ENCODE measurements at regions not wholly inside any gene's neighbourhood (a gene's known extent, or its start where the extent isn't known, plus 50 kb on each side); places are given as distances from the start of the nearest gene placed in this dataset.

DNA sequence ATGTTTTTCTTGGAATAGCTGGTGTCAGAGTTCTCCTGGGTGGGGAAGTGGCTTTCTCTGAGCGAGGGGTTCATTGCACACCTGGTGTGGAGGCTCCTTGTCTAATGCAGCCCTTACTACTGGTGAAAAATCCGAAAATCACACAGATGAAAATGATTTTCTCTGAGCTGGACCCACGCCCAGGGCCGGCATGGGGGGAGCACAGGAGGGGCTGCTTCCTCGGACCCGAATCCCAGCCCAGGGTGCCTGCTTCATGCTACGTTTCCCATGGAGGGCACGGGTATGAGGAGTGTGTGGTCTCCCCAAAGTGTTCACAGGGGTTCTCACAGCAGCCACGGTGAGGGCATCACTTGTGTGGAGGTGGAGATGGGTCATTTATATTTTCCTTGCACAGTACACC lies 288.0 kb upstream of the HDAC4 start:
- Mint-ChIP-seq H3K27ac (no peak overlapping the region), H3K4me1 (ENCODE audit: low read depth) (no peaks in the 10 kb centered on the region), H3K4me3 (ENCODE audit: low read depth) (no peak overlapping the region), H3K27me3 (ENCODE audit: low read depth) (peaks cover 4% of the 10 kb centered on the region), H3K36me3 (ENCODE audit: low read depth) (no peaks in the 10 kb centered on the region), H3K9me3 (no peaks in the 10 kb centered on the region)
- DNase-seq (ENCODE audit: low spot score): no peak
- intact Hi-C loops (cut with micrococcal nuclease): no loop called here

DNA sequence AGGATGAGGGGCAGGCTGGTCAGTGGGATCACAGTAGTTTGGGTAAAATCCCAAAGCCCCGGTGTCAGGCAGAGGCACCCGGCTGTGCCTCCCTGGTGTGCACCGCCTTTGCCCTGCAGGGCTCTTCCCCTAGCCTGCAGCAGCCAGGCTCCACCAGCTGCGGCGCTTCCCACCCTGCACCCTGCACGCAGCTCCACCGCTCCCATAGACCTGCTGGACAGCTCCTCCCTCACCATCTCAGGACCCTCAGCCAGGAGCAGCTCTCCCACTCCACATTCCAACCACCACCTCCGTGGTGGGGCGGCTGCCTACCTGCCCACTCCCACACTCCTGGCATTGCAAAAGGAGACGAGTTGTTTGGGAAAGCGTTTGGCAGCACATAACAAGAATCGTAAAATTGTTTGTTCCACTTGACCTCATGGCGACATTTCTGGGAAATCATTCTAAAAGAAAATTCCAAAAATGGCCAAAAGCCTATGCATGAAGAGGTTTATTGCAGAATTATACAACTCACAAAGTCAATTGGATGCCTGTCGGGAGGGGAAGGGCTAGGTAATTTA lies 287.4 kb upstream of the HDAC4 start:
- intact Hi-C loops (cut with micrococcal nuclease): no loop called here
- H3K27me3 Mint-ChIP-seq (ENCODE audit: low read depth): peaks cover 6% of the 10 kb centered on the region
- H3K4me1 Mint-ChIP-seq (ENCODE audit: low read depth): no peaks in the 10 kb centered on the region
- H3K9me3 Mint-ChIP-seq: no peaks in the 10 kb centered on the region
- DNase-seq (ENCODE audit: low spot score): no peak
- no peaks in the 10 kb centered on the region for H3K36me3 Mint-ChIP-seq (ENCODE audit: low read depth)
- no peak overlapping the region for H3K4me3 Mint-ChIP-seq (ENCODE audit: low read depth)
- H3K27ac Mint-ChIP-seq: no peak overlapping the region

DNA sequence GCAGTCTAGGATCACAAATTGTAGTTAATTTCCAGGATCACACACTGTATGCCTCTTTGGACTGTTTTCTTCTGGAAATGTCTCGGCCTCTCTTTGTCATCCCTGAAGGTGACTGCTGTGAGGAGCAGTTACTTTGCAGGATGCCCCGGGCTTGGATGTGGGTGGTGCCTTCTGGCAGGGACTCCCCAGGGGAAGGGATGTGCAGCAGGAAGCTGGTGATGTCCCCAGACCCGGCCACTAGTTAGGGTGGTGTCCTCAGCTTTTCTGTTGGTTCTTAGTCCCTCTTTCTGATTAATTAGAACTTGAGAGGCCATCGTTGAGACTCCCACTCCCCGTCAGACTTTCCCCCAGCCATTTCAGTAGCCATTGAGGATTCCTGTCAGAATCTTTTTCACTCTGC lies 286.6 kb upstream of the HDAC4 start:
- no peak overlapping the region for H3K27ac Mint-ChIP-seq
- peaks cover 10% of the 10 kb centered on the region for H3K27me3 Mint-ChIP-seq (ENCODE audit: low read depth)
- H3K36me3 Mint-ChIP-seq (ENCODE audit: low read depth): no peaks in the 10 kb centered on the region
- H3K9me3 Mint-ChIP-seq: no peaks in the 10 kb centered on the region
- H3K4me1 Mint-ChIP-seq (ENCODE audit: low read depth): no peaks in the 10 kb centered on the region
- intact Hi-C loops (cut with micrococcal nuclease): no loop called here
- DNase-seq (ENCODE audit: low spot score): no peak
- H3K4me3 Mint-ChIP-seq (ENCODE audit: low read depth): no peak overlapping the region

DNA sequence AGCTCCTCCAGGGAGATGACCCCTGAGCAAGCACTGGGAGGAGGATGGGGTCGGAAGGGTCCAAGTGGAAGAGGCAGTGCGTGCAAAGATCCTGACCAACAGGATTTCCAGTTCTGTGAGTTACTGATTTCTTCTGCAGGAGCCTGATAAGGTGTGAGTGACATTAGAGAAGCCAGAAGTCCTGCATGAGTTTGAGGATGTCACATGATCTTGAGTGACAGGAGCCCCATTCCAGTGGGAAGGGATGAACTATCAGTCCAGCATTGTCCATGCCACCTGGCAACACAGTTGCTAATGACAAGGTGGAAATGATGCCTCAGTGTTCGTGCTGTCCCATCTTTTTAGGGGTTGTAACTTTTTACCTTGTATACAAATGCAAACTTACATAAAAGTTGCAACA lies 285.1 kb upstream of the HDAC4 start:
- H3K9me3 Mint-ChIP-seq: no peaks in the 10 kb centered on the region

DNA sequence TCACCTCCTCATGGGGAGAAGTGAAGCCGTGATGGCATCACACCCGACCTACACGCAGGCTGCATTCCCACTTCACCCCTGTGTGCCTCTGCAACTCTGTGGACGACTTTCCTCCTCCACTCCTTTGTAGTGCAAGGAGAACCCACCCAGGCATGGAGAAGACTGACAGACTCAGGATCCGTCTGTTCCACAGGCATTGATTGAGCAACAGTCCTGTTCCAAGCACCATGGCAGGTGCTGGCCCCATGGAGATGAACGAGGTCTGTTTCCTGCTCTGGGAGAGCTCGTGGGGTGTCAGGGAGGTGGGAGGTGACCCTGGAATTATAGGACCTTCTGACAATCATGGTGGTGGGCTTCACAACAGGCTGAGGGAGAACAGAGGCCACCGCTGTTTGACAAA lies 284.7 kb upstream of the HDAC4 start:
- peaks cover 23% of the 10 kb centered on the region for H3K27me3 Mint-ChIP-seq (ENCODE audit: low read depth)
- no peaks in the 10 kb centered on the region for H3K4me1 Mint-ChIP-seq (ENCODE audit: low read depth)
- H3K9me3 Mint-ChIP-seq: no peaks in the 10 kb centered on the region
- DNase-seq (ENCODE audit: low spot score): no peak
- intact Hi-C loops (cut with micrococcal nuclease): no loop called here
- H3K27ac Mint-ChIP-seq: no peak overlapping the region
- no peaks in the 10 kb centered on the region for H3K36me3 Mint-ChIP-seq (ENCODE audit: low read depth)
- H3K4me3 Mint-ChIP-seq (ENCODE audit: low read depth): no peak overlapping the region

More for the DNA sequence above, 285.1 kb upstream of the HDAC4 start:
- Mint-ChIP-seq H3K27me3 (ENCODE audit: low read depth) (peaks cover 20% of the 10 kb centered on the region), H3K36me3 (ENCODE audit: low read depth) (no peaks in the 10 kb centered on the region), H3K4me1 (ENCODE audit: low read depth) (no peaks in the 10 kb centered on the region), H3K4me3 (ENCODE audit: low read depth) (no peak overlapping the region), H3K27ac (no peak overlapping the region)
- DNase-seq (ENCODE audit: low spot score): no peak
- intact Hi-C loops (cut with micrococcal nuclease): no loop called here

DNA sequence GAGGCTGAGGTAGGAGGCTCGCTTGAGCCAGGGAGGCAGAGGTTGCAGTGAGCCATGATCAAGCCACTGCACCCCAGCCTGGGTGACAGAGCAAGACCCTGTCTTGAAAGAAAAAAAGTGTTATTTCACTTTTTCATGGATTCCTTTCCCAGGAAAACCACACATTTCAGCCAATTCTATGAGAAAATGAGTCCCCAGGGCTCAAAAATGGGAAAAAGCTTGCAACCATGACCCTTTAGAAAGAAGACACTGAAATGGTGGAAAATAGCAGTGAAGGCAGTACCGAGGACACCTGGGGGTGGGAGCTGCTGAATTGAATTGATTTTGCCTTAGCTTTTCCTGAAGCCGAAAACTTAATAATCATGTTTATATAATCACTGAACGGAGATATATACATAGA lies 284.2 kb upstream of the HDAC4 start:
- H3K36me3 Mint-ChIP-seq (ENCODE audit: low read depth): no peaks in the 10 kb centered on the region
- no peak for DNase-seq (ENCODE audit: low spot score)
- intact Hi-C loops (cut with micrococcal nuclease): no loop called here
- no peaks in the 10 kb centered on the region for H3K9me3 Mint-ChIP-seq
- H3K4me3 Mint-ChIP-seq (ENCODE audit: low read depth): no peak overlapping the region
- H3K4me1 Mint-ChIP-seq (ENCODE audit: low read depth): no peaks in the 10 kb centered on the region
- no peak overlapping the region for H3K27ac Mint-ChIP-seq
- peaks cover 24% of the 10 kb centered on the region for H3K27me3 Mint-ChIP-seq (ENCODE audit: low read depth)

DNA sequence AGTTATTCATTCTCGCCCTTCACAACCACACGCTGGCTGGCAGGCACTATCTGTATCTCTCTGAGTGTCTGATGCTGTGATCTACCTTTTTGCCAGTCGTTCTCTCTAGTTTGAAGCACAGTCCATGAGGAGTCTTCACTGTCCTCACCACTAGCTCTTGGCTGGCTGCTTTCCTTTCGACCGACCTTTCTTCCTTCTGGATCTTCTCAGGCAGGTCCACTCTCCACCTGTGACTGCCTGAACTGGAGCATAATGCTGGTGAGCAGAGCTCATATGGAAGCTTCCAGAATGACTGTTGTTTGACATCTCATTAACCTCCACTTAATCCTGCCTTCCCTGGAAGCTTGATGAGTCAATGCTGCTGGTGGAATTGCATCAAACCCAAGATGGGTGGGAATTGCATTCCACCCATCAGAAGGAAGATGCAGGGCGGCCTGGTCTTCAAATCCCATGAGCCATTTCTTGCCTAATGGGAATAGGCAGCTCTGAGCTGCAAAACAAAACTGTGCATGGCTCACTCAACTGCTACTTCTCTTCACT lies 283.5 kb upstream of the HDAC4 start:
- intact Hi-C loops (cut with micrococcal nuclease): no loop called here
- no peak for DNase-seq (ENCODE audit: low spot score)
- no peaks in the 10 kb centered on the region for H3K9me3 Mint-ChIP-seq
- H3K27me3 Mint-ChIP-seq (ENCODE audit: low read depth): peaks cover 26% of the 10 kb centered on the region
- H3K27ac Mint-ChIP-seq: no peak overlapping the region
- H3K36me3 Mint-ChIP-seq (ENCODE audit: low read depth): no peaks in the 10 kb centered on the region
- H3K4me3 Mint-ChIP-seq (ENCODE audit: low read depth): no peak overlapping the region
- no peaks in the 10 kb centered on the region for H3K4me1 Mint-ChIP-seq (ENCODE audit: low read depth)

DNA sequence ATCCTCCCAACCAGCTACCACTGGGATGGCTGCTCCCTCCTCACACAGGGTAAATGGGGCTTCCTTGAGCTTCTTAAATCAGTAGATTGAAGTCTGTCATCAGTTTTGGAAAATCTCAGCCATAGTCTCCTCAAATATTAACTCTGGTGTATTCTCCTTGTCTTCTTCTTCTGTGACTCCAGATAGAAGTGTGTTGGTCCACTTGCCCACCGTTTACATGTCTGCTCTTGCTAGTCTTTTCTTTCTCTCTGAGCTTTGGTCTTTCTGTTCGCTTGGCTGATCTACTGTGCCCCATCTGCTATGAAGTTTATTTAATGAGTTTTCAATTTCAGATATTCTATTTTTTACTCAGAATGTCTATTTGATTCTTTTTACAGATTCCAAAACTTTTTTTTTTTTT lies 281.7 kb upstream of the HDAC4 start:
- Mint-ChIP-seq H3K4me3 (ENCODE audit: low read depth) (no peak overlapping the region), H3K27me3 (ENCODE audit: low read depth) (peaks cover 26% of the 10 kb centered on the region), H3K27ac (no peak overlapping the region), H3K9me3 (no peaks in the 10 kb centered on the region), H3K4me1 (ENCODE audit: low read depth) (no peaks in the 10 kb centered on the region), H3K36me3 (ENCODE audit: low read depth) (no peaks in the 10 kb centered on the region)
- intact Hi-C loops (cut with micrococcal nuclease): no loop called here
- DNase-seq (ENCODE audit: low spot score): no peak

DNA sequence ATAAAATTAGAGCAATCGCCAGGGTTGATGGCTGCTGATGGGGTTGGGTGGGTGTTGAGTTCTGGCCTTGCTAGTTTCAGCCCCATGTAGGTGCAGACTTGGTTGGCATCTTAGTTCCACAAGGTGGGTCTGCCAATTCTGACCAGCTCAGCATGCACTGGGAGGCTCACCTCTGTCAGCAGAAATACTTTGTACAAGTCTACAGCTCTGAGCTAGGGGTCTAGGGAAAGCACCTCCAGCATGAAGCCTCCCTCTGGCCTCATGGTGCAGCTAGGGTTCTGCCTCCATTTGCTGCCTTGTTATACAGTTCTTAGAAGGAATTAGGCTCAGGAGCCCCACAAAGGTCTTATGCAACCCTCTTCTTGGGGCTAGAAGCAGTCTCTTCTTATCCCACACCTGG lies 278.9 kb upstream of the HDAC4 start:
- H3K27ac Mint-ChIP-seq: no peak overlapping the region

DNA sequence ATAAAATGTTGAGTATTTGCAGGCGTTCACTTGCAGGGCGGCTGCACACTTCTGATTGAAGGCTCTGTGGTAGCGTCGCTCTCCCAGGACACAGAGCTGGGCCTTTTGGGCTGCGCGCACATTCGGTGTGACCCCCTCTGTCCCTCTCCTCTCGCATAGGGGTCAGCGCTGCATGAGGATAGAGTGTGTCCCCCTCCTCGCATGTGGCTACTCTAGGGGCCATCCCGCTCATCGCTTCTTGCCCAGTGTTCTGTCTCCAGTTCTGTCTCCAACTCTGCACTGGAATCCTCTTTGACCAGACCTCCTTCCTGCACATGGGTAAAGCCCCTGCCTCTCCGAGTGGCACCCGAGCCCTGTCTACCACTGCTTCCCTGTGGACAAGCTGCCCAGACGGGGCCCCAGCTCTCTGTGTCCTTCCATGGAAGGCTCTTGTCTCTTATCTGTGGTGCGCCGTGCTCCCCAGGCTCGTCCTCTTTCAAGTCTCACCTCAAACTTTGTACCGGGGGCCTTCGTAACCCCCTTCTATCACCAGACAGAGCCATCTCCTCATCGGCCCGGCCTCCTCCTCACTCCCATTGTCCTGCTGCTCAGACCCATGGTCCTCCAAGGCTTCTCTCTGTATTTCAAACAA lies 278.0 kb upstream of the HDAC4 start:
- intact Hi-C loops (cut with micrococcal nuclease): no loop called here
- H3K36me3 Mint-ChIP-seq (ENCODE audit: low read depth): no peaks in the 10 kb centered on the region
- no peak for DNase-seq (ENCODE audit: low spot score)
- no peaks in the 10 kb centered on the region for H3K9me3 Mint-ChIP-seq
- no peaks in the 10 kb centered on the region for H3K4me1 Mint-ChIP-seq (ENCODE audit: low read depth)
- H3K4me3 Mint-ChIP-seq (ENCODE audit: low read depth): no peak overlapping the region
- no peak overlapping the region for H3K27ac Mint-ChIP-seq
- H3K27me3 Mint-ChIP-seq (ENCODE audit: low read depth): peaks cover 21% of the 10 kb centered on the region

More for the DNA sequence above, 278.9 kb upstream of the HDAC4 start:
- Mint-ChIP-seq H3K36me3 (ENCODE audit: low read depth) (no peaks in the 10 kb centered on the region), H3K27me3 (ENCODE audit: low read depth) (peaks cover 22% of the 10 kb centered on the region), H3K4me1 (ENCODE audit: low read depth) (no peaks in the 10 kb centered on the region), H3K9me3 (no peaks in the 10 kb centered on the region), H3K4me3 (ENCODE audit: low read depth) (no peak overlapping the region)
- intact Hi-C loops (cut with micrococcal nuclease): no loop called here
- DNase-seq (ENCODE audit: low spot score): no peak

DNA sequence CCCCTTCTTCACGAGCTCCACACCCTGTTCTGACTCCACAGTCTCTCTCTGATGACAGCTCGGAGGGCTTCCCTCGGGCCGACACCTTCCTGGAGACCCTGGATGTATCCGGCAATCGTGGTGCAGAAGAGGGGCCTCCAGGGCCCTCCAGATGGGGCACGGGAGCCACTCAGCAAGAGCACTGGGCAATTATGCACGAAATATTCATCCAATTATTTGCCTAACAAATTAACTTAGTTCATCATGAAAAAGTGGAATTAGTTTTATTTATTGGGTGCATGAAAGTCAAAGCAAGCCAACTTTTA lies 277.3 kb upstream of the HDAC4 start:
- Mint-ChIP-seq H3K4me1 (ENCODE audit: low read depth) (no peaks in the 10 kb centered on the region), H3K4me3 (ENCODE audit: low read depth) (no peak overlapping the region), H3K27ac (no peak overlapping the region)

DNA sequence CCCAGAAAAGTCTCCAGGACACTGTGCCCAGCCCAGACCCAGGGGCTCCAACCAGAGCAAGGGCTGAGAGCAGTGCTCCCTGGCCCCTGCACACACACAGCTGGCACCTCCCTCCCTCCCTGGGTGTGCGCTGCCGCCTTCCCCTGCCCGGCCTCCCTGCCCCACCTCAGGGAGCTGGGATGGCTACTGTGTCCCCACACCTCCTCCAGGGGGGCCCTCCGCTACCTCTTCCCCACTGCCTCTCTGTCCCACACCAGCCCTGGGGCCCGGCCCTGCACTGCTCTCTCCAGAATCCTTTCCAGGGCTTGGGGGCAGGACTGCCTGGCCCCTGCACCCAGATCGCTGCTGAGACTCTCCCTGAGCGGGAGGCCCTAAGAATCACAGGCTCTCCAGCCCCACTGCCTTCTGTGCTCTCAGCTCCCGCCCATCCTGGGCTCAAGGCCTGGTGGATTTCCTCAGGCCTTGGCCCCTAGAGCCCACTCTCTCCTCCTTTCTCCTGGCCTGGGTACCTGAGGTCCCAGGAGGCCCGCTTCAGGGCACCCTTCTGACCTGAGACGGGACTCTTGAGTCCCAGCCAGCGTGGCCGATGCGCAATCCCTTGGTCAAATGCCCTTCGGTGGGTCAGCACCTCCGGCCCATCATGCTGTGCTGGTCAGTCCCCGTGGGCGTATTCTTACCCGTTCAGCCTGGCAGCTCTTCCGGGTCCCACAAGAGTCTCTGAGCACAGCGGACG lies 276.8 kb upstream of the HDAC4 start:
- DNase-seq (ENCODE audit: low spot score): no peak
- Mint-ChIP-seq H3K9me3 (no peaks in the 10 kb centered on the region), H3K27me3 (ENCODE audit: low read depth) (peaks cover 17% of the 10 kb centered on the region), H3K27ac (no peak overlapping the region), H3K36me3 (ENCODE audit: low read depth) (no peaks in the 10 kb centered on the region), H3K4me3 (ENCODE audit: low read depth) (no peak overlapping the region), H3K4me1 (ENCODE audit: low read depth) (no peaks in the 10 kb centered on the region)
- intact Hi-C loops (cut with micrococcal nuclease): no loop called here

More for the DNA sequence above, 277.3 kb upstream of the HDAC4 start:
- H3K36me3 Mint-ChIP-seq (ENCODE audit: low read depth): no peaks in the 10 kb centered on the region
- intact Hi-C loops (cut with micrococcal nuclease): no loop called here
- H3K9me3 Mint-ChIP-seq: no peaks in the 10 kb centered on the region
- DNase-seq (ENCODE audit: low spot score): no peak
- peaks cover 20% of the 10 kb centered on the region for H3K27me3 Mint-ChIP-seq (ENCODE audit: low read depth)

DNA sequence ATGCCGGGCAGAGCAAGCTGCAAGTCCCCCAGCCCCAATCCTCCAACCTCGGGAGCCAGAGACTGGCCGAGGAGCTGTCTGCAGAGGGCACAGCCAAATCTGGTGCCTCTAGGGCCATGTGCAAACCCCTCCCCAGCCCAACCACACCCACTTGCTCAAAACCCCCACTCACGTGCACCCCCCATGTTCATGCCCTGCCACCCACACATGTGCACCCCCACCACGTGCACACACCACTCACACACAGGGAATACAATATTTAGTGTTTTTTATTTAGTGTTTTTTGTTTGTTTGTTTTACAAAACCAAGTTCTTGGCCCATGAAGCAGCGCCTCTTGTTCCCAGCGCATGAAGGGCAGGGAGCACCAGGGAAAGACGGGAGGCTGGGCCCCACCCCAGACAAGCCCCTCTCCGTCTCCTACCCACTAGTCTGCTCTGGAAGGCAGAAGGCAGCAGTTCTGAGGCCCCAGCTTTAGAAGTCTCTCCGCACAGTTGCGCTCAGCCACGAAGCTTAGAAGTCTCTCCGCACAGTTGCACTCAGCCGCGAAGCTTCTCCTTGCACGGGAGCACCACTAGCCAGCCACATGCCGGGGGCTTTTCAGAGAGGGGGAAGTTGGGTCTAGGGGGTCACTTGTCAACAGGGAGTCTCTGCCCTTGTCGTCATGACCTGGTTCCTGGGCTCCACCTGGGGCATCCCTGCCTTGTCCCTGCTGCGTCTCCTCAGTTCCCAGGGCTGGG lies 276.1 kb upstream of the HDAC4 start:
- H3K27me3 Mint-ChIP-seq (ENCODE audit: low read depth): peaks cover 12% of the 10 kb centered on the region
- no peaks in the 10 kb centered on the region for H3K9me3 Mint-ChIP-seq
- intact Hi-C loops (cut with micrococcal nuclease): no loop called here
- no peaks in the 10 kb centered on the region for H3K4me1 Mint-ChIP-seq (ENCODE audit: low read depth)
- H3K4me3 Mint-ChIP-seq (ENCODE audit: low read depth): no peak overlapping the region
- no peak overlapping the region for H3K27ac Mint-ChIP-seq
- no peaks in the 10 kb centered on the region for H3K36me3 Mint-ChIP-seq (ENCODE audit: low read depth)
- DNase-seq (ENCODE audit: low spot score): no peak
